NCI-H128 (cell line): ENCODE measurements at regions not wholly inside any gene's neighbourhood (a gene's known extent, or its start where the extent isn't known, plus 50 kb on each side); places are given as distances from the start of the nearest gene placed in this dataset.
"Not testable (repeated sequence)": the region's sequence is repeated elsewhere in the genome, so short reads cannot be mapped to it uniquely, and the experiment has no call there.

Source experiments
- DNase-seq: peaks from one replicate; lab custom pipeline; 2025; ENCODE audit not compliant: unreplicated experiment; lab: John Stamatoyannopoulos, UW

- no peak for DNase-seq
Observed at GRCh38 chr14:31911160-31911559, 165.9 kb upstream of the ARHGAP5 start.

- no peak for DNase-seq
Observed at GRCh38 chr14:31913370-31913769, 163.7 kb upstream of the ARHGAP5 start.

GRCh38 chr14:31918289-31918688 lies 158.8 kb upstream of the ARHGAP5 start:
- DNase-seq = not testable (repeated sequence)

GRCh38 chr14:31920001-31920400 lies 157.1 kb upstream of the ARHGAP5 start:
- no peak for DNase-seq

GRCh38 chr14:31920989-31921650 lies 156.0 kb upstream of the ARHGAP5 start:
- no peak for DNase-seq

GRCh38 chr14:31921721-31922120 lies 155.4 kb upstream of the ARHGAP5 start:
- DNase-seq = no peak

- DNase-seq = no peak
Observed at GRCh38 chr14:31926123-31926522, 151.0 kb upstream of the ARHGAP5 start.

- no peak for DNase-seq
Observed at GRCh38 chr14:31926652-31927347, 150.3 kb upstream of the ARHGAP5 start.

GRCh38 chr14:31927348-31927832 lies 149.7 kb upstream of the ARHGAP5 start:
- DNase-seq = no peak

GRCh38 chr14:31930070-31930469 lies 147.0 kb upstream of the ARHGAP5 start:
- no peak for DNase-seq

GRCh38 chr14:31930493-31931240 lies 146.4 kb upstream of the ARHGAP5 start:
- DNase-seq = no peak

GRCh38 chr14:31932675-31933074 lies 144.4 kb upstream of the ARHGAP5 start:
- DNase-seq = no peak

GRCh38 chr14:31933716-31934115 lies 143.4 kb upstream of the ARHGAP5 start:
- DNase-seq = no peak

GRCh38 chr14:31934767-31935266 lies 142.3 kb upstream of the ARHGAP5 start:
- no peak for DNase-seq

GRCh38 chr14:31935391-31935790 lies 141.7 kb upstream of the ARHGAP5 start:
- no peak for DNase-seq

- no peak for DNase-seq
Observed at GRCh38 chr14:31936115-31936514, 141.0 kb upstream of the ARHGAP5 start.

- no peak for DNase-seq
Observed at GRCh38 chr14:31937730-31938346, 139.3 kb upstream of the ARHGAP5 start.

- no peak for DNase-seq
Observed at GRCh38 chr14:31939934-31940333, 137.2 kb upstream of the ARHGAP5 start.

GRCh38 chr14:31941487-31941886 lies 135.6 kb upstream of the ARHGAP5 start:
- no peak for DNase-seq

- DNase-seq = no peak
Observed at GRCh38 chr14:31942166-31942841, 134.8 kb upstream of the ARHGAP5 start.
